K562 (cell line): ENCODE measurements at regions not wholly inside any gene's neighbourhood (a gene's known extent, or its start where the extent isn't known, plus 50 kb on each side); places are given as distances from the start of the nearest gene placed in this dataset.

Experiments
- ATAC-seq: fragments of 200-7000 bp; cut with Tn5 transposase; 3 replicates; pipeline ENCODE4 v1.9.1; 2020; ENCODE audit warnings: moderate library complexity
- BruUV-seq: library from RNA; stranded (reverse); fragments of 400-500 nt; replicated peaks from 2 replicates; lab custom pipeline; 2021; lab: Mats Ljungman, UMichigan
- CTCF ChIA-PET: fragments of 300-600 bp; formaldehyde crosslinking; extraction: SDS; loops from one replicate; lab custom pipeline; 2021; ENCODE audit warnings: low intra/inter-chr PET ratio; lab: Yijun Ruan, JAX
- POLR2A ChIA-PET: fragments of 300-600, 350-650 bp; sonication (Branson Sonifier 250); formaldehyde crosslinking; extraction: SDS; loops from one replicate; lab custom pipeline; 2021; ENCODE audit warnings: antibody characterized with exemption, inconsistent platforms; lab: Yijun Ruan, JAX
- DNase-seq, 4 experiments: peaks; one replicate each; pipeline versions ENCODE4 v3.0.0 to v3.0.0-alpha.2; 2011 to 2018; ENCODE audit warnings: low spot score in 3 of 4, mixed read lengths in 3 of 4; ENCODE audit errors: extremely low read depth in 1 of 4
- FAIRE-seq: peaks from 2 replicates; lab custom pipeline; 2011; peaks lifted over from hg19 to GRCh38; lab: Jason Lieb, UNC
- H2AFZ ChIP-seq: 2 replicates; pipeline ENCODE4 v1.6.0; 2011; ENCODE audit warnings: low read depth, low read length, control low read depth, inconsistent platforms
- H3K27ac ChIP-seq: fragments of 200-600 bp; 3 replicates; pipeline ENCODE4 v1.8.0; 2011; ENCODE audit warnings: low read depth, mild to moderate bottlenecking, control low read depth, inconsistent platforms, low read length, moderate library complexity, mixed read lengths; ENCODE audit errors: extremely low read depth
- H3K27me3 ChIP-seq, 2 experiments: fragments of 300-600 bp in 1 of 2; 2 replicates in 1 of 2; 3 replicates in 1 of 2; pipeline versions ENCODE4 v1.6.0 to v1.8.0; 2011; ENCODE audit warnings: inconsistent platforms in 2 of 2, low read length in 2 of 2, mild to moderate bottlenecking in 1 of 2, mixed read lengths in 1 of 2, moderate library complexity in 1 of 2; ENCODE audit not compliant: control insufficient read depth in 2 of 2, insufficient read depth in 2 of 2
- H3K36me3 ChIP-seq: fragments of 300-600 bp; 3 replicates; pipeline ENCODE4 v1.8.0; 2011; ENCODE audit warnings: mild to moderate bottlenecking, low read length, inconsistent platforms; ENCODE audit not compliant: control insufficient read depth, insufficient read depth
- H3K4me1 ChIP-seq, 2 experiments: fragments of 200-600 bp in 1 of 2; replicated peaks in 1 of 2; 2 replicates in 1 of 2; 3 replicates in 1 of 2; pipeline versions ENCODE4 v1.5.1 to v1.8.0; 2011; ENCODE audit warnings: inconsistent platforms in 2 of 2, low read length in 2 of 2, mild to moderate bottlenecking in 1 of 2, mixed read lengths in 1 of 2, moderate library complexity in 1 of 2; ENCODE audit not compliant: control insufficient read depth in 2 of 2, insufficient read depth in 2 of 2
- H3K4me2 ChIP-seq: 2 replicates; pipeline ENCODE4 v1.6.1; 2011; ENCODE audit warnings: low read length, control low read depth, inconsistent platforms, mixed read lengths; ENCODE audit not compliant: insufficient read depth
- H3K4me3 ChIP-seq: fragments of 200-600 bp; sonication (generic), shearing (Covaris generic); 2 replicates; pipeline ENCODE4 v1.5.1; 2016; ENCODE audit warnings: control low read depth, inconsistent platforms
- H3K79me2 ChIP-seq: fragments of 200-600 bp; 3 replicates; pipeline ENCODE4 v1.8.0; 2011; ENCODE audit warnings: low read length, inconsistent platforms; ENCODE audit not compliant: control insufficient read depth, insufficient read depth
- H3K9ac ChIP-seq, 2 experiments: 2 replicates each; pipeline versions ENCODE4 v1.6.0 to v1.6.1; 2011; ENCODE audit warnings: low read depth in 2 of 2, low read length in 2 of 2, control low read depth in 1 of 2, inconsistent platforms in 1 of 2, mild to moderate bottlenecking in 1 of 2, mixed read lengths in 1 of 2; ENCODE audit not compliant: insufficient read depth in 1 of 2
- H3K9me1 ChIP-seq: one replicate; pipeline ENCODE4 v1.6.0; 2011; ENCODE audit warnings: inconsistent platforms, mild to moderate bottlenecking, low read length, moderate library complexity; ENCODE audit not compliant: control insufficient read depth, insufficient read depth
- H3K9me3 ChIP-seq: replicated peaks from 2 replicates; pipeline ENCODE4 v1.5.1; 2011; ENCODE audit warnings: low read depth, low read length, inconsistent platforms; ENCODE audit not compliant: control insufficient read depth, insufficient read depth
- H4K20me1 ChIP-seq: replicated peaks from 2 replicates; pipeline ENCODE4 v1.6.1; 2011; ENCODE audit warnings: low read length, inconsistent platforms, mixed read lengths; ENCODE audit not compliant: control insufficient read depth, insufficient read depth
- BCOR ChIP-seq: fragments of 450-650 bp; IDR thresholded peaks from 2 replicates; pipeline ENCODE4 v1.6.1; 2016
- BHLHE40 ChIP-seq: IDR thresholded peaks from 2 replicates; pipeline ENCODE4 v1.6.1; 2011; ENCODE audit warnings: low read length, improper control_type of control experiment
- ELF2 ChIP-seq: fragments of 250-450 bp; sonication (Bioruptor Pico); IDR thresholded peaks from 2 replicates; pipeline ENCODE4 v1.5.0; 2021; ENCODE audit warnings: mild to moderate bottlenecking
- ESRRB ChIP-seq: fragments of 250-450 bp; sonication (Bioruptor Pico); IDR thresholded peaks from 2 replicates; pipeline ENCODE4 v1.5.0; 2020; ENCODE audit warnings: mild to moderate bottlenecking, moderate library complexity, borderline replicate concordance
- GTF2E2 ChIP-seq: fragments of 200-800 bp; sonication (Bioruptor generic); IDR thresholded peaks from 2 replicates; pipeline ENCODE4 v1.6.1; 2016; ENCODE audit warnings: missing genetic modification characterization, missing compliant biosample characterization
- LCOR ChIP-seq: sonication (generic); formaldehyde crosslinking; IDR thresholded peaks from 2 replicates; pipeline ENCODE4 v1.8.0; 2022; ENCODE audit warnings: mild to moderate bottlenecking, missing genetic modification reagents
- MAFF ChIP-seq: IDR thresholded peaks from 2 replicates; pipeline ENCODE4 v1.6.1; 2012; ENCODE audit warnings: low read length, improper control_type of control experiment
- MEF2A ChIP-seq: IDR thresholded peaks from 2 replicates; pipeline ENCODE4 v1.6.1; 2011; ENCODE audit warnings: low read depth, mild to moderate bottlenecking, low read length, moderate library complexity; ENCODE audit not compliant: control insufficient read depth
- POLR2AphosphoS5 ChIP-seq: IDR thresholded peaks from 2 replicates; pipeline ENCODE4 v1.6.1; 2011; ENCODE audit warnings: mild to moderate bottlenecking, low read depth, low read length, moderate library complexity; ENCODE audit not compliant: control insufficient read depth, insufficient read depth
- SREBF1 ChIP-seq: fragments of 150-350 bp; IDR thresholded peaks from 2 replicates; pipeline ENCODE4 v1.6.1; 2014; ENCODE audit warnings: antibody characterized with exemption, low read depth, low read length, borderline replicate concordance
- TEAD1 ChIP-seq, 2 experiments: fragments of 450-650 bp in 1 of 2; sonication (generic) in 1 of 2; formaldehyde crosslinking; IDR thresholded peaks; 2 replicates each; pipeline versions ENCODE4 v1.4.0 to v1.8.0; 2020 to 2022; ENCODE audit warnings: mild to moderate bottlenecking in 2 of 2, missing genetic modification reagents in 1 of 2
- TSC22D4 ChIP-seq: fragments of 450-650 bp; IDR thresholded peaks from 2 replicates; pipeline ENCODE4 v1.6.1; 2016; ENCODE audit warnings: missing genetic modification characterization, missing biosample characterization, control low read depth
- ZNF174 ChIP-seq: fragments of 250-450 bp; sonication (Bioruptor Pico); IDR thresholded peaks from 2 replicates; pipeline ENCODE4 v1.4.0; 2020; ENCODE audit warnings: mild to moderate bottlenecking
- ZNF263 ChIP-seq: sonication (generic); formaldehyde crosslinking; IDR thresholded peaks from 2 replicates; pipeline ENCODE4 v1.8.0; 2022; ENCODE audit warnings: mild to moderate bottlenecking, missing genetic modification reagents, borderline replicate concordance
- ZNF280B ChIP-seq: fragments of 250-450 bp; sonication (Bioruptor Pico); IDR thresholded peaks from 2 replicates; pipeline ENCODE4 v1.5.1; 2021; ENCODE audit warnings: mild to moderate bottlenecking
- ZNF609 ChIP-seq: sonication (generic); formaldehyde crosslinking; IDR thresholded peaks from 2 replicates; pipeline ENCODE4 v1.8.1; 2023; ENCODE audit warnings: missing genetic modification reagents, mild to moderate bottlenecking, borderline replicate concordance
- WGBS: fragments of 100-300 bp; shearing (Covaris generic); methylation state at CpG from one replicate; pipeline ENCODE4 v1.1.6; 2016; ENCODE audit warnings: low coverage, mixed read lengths; ENCODE audit not compliant: insufficient coverage; ENCODE audit errors: missing lambda C conversion rate; 5-methylcytosine and 5-hydroxymethylcytosine counted together
- in situ Hi-C: fragments of 300-500 bp; cut with MboI; formaldehyde crosslinking; loops from 4 replicates; pipeline ENCODE4 v1.15.0; 2018; ENCODE audit warnings: inconsistent platforms, mixed read lengths
- intact Hi-C: fragments of 100-400 bp; cut with micrococcal nuclease; formaldehyde crosslinking; loops from 2 replicates; pipeline ENCODE4 v1.14.2; 2022
- TF ChIP-seq, protein P1 (sequence below): fragments of 450-650 bp; IDR thresholded peaks from 2 replicates; pipeline ENCODE4 v1.6.1; 2017; ENCODE audit warnings: antibody characterized with exemption

DNA sequence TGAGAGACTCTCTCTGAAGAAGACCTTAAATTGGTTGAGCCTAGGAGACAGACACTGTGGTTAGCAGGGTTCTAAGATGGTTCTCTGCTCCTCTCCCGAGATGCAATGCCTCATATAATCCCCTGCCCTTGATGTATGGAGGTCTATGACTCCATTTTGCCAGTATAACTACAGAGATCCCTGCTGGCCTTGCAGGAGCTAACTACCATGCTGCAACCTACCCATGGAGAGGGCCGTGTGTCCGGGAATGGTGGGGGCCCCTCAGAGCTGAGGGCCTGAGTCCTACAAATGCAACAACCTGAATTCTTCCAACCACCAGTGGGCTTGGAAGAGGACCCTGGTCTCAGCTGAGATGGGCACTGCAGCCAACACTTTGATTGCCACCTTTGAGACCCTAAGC lies 388.0 kb downstream of the SETD4 start:
- BruUV-seq = no TSS peak
- Histone ChIP-seq H3K9ac (no peak overlapping the region), H3K27ac (no peak overlapping the region), H3K27me3 (peaks cover 14 to 32% of the 10 kb centered on the region in 2 experiments), H3K79me2 (no peaks in the 10 kb centered on the region), H3K4me3 (no peak overlapping the region), H3K36me3 (no peaks in the 10 kb centered on the region), H4K20me1 (no peaks in the 10 kb centered on the region), H3K4me2 (no peak overlapping the region), H3K9me3 (no peaks in the 10 kb centered on the region), H3K4me1 (no peaks in the 10 kb centered on the region), H3K9me1 (no peaks in the 10 kb centered on the region), H2AFZ (no peak overlapping the region)
- no peak for DNase-seq
- ChIA-PET POLR2A (no interaction called here), CTCF (no interaction called here)
- in situ Hi-C loops (no loop called here), intact Hi-C loops (no loop called here)
- 4% methylated on average over 3 of the region's 3 CpGs for WGBS
- no peak for FAIRE-seq
- no peak for ATAC-seq
- TF ChIP-seq BCOR (no peak), TEAD1 (CRISPR knock-in tag; IDR thresholded peaks at IDR 0.05) (no peak), TSC22D4 (tag) (no peak), LCOR (no peak), ZNF263 (no peak), BHLHE40 (no peak), ELF2 (CRISPR knock-in tag) (no peak), MEF2A (no peak), ZNF280B (CRISPR knock-in tag) (no peak), ESRRB (CRISPR knock-in tag) (no peak), ZNF174 (CRISPR knock-in tag) (no peak), POLR2AphosphoS5 (no peak), SREBF1 (no peak), MAFF (no peak), ZNF609 (no peak), GTF2E2 (tag) (no peak)
- TF ChIP-seq, protein P1, sequence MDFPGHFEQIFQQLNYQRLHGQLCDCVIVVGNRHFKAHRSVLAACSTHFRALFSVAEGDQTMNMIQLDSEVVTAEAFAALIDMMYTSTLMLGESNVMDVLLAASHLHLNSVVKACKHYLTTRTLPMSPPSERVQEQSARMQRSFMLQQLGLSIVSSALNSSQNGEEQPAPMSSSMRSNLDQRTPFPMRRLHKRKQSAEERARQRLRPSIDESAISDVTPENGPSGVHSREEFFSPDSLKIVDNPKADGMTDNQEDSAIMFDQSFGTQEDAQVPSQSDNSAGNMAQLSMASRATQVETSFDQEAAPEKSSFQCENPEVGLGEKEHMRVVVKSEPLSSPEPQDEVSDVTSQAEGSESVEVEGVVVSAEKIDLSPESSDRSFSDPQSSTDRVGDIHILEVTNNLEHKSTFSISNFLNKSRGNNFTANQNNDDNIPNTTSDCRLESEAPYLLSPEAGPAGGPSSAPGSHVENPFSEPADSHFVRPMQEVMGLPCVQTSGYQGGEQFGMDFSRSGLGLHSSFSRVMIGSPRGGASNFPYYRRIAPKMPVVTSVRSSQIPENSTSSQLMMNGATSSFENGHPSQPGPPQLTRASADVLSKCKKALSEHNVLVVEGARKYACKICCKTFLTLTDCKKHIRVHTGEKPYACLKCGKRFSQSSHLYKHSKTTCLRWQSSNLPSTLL = no peak
